KMS-11 (cell line): ENCODE measurements at regions not wholly inside any gene's neighbourhood (a gene's known extent, or its start where the extent isn't known, plus 50 kb on each side); places are given as distances from the start of the nearest gene placed in this dataset.

Source experiments
- H2AFZ ChIP-seq: fragments of 200-600 bp; sonication (generic); 2 replicates; pipeline ENCODE4 v1.6.1; 2016; ENCODE audit warnings: antibody characterized with exemption, mixed run types, low read depth
- H3K27ac ChIP-seq: fragments of 200-600 bp; sonication (generic); 2 replicates; pipeline ENCODE4 v1.6.1; 2016; ENCODE audit warnings: mild to moderate bottlenecking, mixed run types
- H3K27me3 ChIP-seq: fragments of 200-600 bp; sonication (generic); 2 replicates; pipeline ENCODE4 v1.6.1; 2017; ENCODE audit warnings: mild to moderate bottlenecking, low read depth, mixed run types, moderate library complexity; ENCODE audit not compliant: insufficient read depth
- H3K36me3 ChIP-seq: fragments of 200-600 bp; sonication (generic); 2 replicates; pipeline ENCODE4 v1.6.1; 2017; ENCODE audit warnings: mild to moderate bottlenecking, mixed run types; ENCODE audit not compliant: insufficient read depth
- H3K4me1 ChIP-seq: fragments of 200-600 bp; sonication (generic); 2 replicates; pipeline ENCODE4 v1.6.1; 2016; ENCODE audit warnings: mild to moderate bottlenecking, low read depth, mixed run types; ENCODE audit not compliant: poor library complexity, severe bottlenecking
- H3K4me2 ChIP-seq: fragments of 200-600 bp; sonication (generic); 2 replicates; pipeline ENCODE4 v1.7.0; 2016; ENCODE audit warnings: mild to moderate bottlenecking, mixed run types
- H3K4me3 ChIP-seq: fragments of 200-600 bp; sonication (generic); IDR thresholded peaks from 2 replicates; pipeline ENCODE4 v1.6.1; 2017; ENCODE audit warnings: low read depth, low read length, mixed read lengths; ENCODE audit not compliant: insufficient read depth
- H3K79me2 ChIP-seq: fragments of 200-600 bp; sonication (generic); 2 replicates; pipeline ENCODE4 v1.6.1; 2016; ENCODE audit warnings: low read depth, mixed run types; ENCODE audit not compliant: insufficient read depth
- H3K9ac ChIP-seq: fragments of 200-600 bp; sonication (generic); 2 replicates; pipeline ENCODE4 v1.6.1; 2016; ENCODE audit warnings: mild to moderate bottlenecking, mixed run types
- H4K20me1 ChIP-seq: fragments of 200-600 bp; sonication (generic); 2 replicates; pipeline ENCODE4 v1.6.1; 2016; ENCODE audit warnings: mild to moderate bottlenecking, mixed run types; ENCODE audit not compliant: insufficient read depth
- CTCF ChIP-seq: fragments of 200-600 bp; sonication (generic); conservative IDR thresholded peaks from 2 replicates; pipeline ENCODE4 v1.6.1; 2017; ENCODE audit warnings: low read depth, mild to moderate bottlenecking, antibody characterized with exemption, low read length, moderate library complexity, mixed read lengths

DNA sequence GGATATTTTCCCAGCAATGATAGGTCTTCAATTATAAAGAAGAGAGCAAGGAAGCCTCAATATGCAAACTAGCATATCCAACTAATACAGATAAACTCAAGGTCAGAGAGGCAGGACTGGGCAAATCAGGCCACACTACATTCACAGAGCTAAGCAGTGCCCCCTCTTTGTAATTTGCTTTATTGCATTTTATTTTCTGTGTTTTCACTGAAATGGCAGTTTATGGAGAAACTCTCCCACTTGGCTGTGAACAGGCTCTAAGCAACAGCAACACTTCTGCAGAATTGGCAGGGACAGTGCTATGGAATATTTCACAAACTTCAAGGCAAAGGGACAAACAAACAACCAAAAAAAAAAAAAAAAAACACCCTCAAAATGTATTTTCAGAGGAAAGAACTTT, 93.4 kb upstream of the SOD1 start:
- H3K79me2 ChIP-seq, result no peaks in the 10 kb centered on the region
- H3K9ac ChIP-seq, result no peak overlapping the region
- H3K4me2 ChIP-seq, result no peak overlapping the region
- H3K4me1 ChIP-seq, result peaks cover 15% of the 10 kb centered on the region
- H4K20me1 ChIP-seq, result no peaks in the 10 kb centered on the region
- H2AFZ ChIP-seq, result no peak overlapping the region
- H3K27ac ChIP-seq, result no peak overlapping the region
- no peaks in the 10 kb centered on the region for H3K27me3 ChIP-seq
- no peaks in the 10 kb centered on the region for H3K36me3 ChIP-seq
- H3K4me3 ChIP-seq, result no peak overlapping the region
- peak; percentile 39; the same call in 1 of the 2 replicates for TF ChIP-seq CTCF

GRCh38 chr21:31564439-31564838, 95.1 kb upstream of the SOD1 start:
- Histone ChIP-seq H3K27ac (no peak overlapping the region), H3K4me2 (no peak overlapping the region), H4K20me1 (no peaks in the 10 kb centered on the region), H3K36me3 (no peaks in the 10 kb centered on the region), H2AFZ (no peak overlapping the region), H3K4me1 (peaks cover 16% of the 10 kb centered on the region), H3K79me2 (no peaks in the 10 kb centered on the region), H3K9ac (no peak overlapping the region), H3K27me3 (no peaks in the 10 kb centered on the region), H3K4me3 (no peak overlapping the region)
- no peak for TF ChIP-seq CTCF

GRCh38 chr21:31560479-31560878, 99.0 kb upstream of the SOD1 start:
- Histone ChIP-seq H3K4me3 (no peak overlapping the region), H3K36me3 (no peaks in the 10 kb centered on the region), H3K4me1 (peaks cover 30% of the 10 kb centered on the region), H3K4me2 (peak overlapping the region; percentile 81; the same call in 1 of the 2 replicates), H3K27ac (no peak overlapping the region), H3K27me3 (peaks cover 13% of the 10 kb centered on the region), H3K9ac (no peak overlapping the region), H4K20me1 (no peaks in the 10 kb centered on the region), H2AFZ (no peak overlapping the region), H3K79me2 (no peaks in the 10 kb centered on the region)
- no peak for TF ChIP-seq CTCF

DNA sequence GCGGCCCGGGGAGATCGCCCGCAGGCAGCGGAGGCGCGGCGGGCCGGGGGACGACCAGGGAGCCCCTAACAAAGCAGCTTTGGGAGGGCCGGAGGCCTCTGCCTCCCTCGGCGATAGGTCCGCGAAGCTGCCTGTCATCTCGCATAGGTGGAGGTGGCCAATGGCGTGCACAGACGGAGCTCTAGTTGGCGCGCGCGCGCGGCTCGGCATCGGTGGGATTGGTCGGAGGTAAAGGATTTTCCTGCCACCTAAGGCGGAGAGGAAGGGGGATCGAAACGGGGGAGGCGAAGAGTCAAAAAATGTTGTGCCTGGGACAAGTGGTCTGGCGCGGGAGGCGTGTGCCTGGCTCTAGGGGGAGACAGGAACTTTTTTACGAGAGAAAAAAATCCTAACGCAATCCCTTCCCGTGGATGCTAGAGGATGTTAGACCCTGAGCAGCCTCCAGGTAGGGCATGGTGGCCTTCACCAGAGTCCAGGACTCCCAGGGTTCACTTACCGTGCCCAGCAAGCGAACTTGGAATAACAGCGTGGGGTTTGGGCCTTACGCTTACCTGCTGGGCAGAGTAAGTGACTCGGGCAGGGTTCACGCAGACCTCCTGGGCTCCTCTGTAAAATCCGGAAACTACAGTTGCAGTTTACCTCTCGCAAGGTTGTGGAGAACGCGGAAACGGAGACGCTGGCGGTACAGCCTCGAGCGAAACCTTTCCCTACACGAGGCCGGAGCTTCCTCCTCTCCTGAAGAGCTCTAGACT, 99.9 kb upstream of the SOD1 start:
- H3K4me3 ChIP-seq, result no peak overlapping the region
- H3K9ac ChIP-seq, result peak overlapping the region; percentile 76
- peaks cover 40% of the 10 kb centered on the region for H3K4me1 ChIP-seq
- H3K36me3 ChIP-seq, result no peaks in the 10 kb centered on the region
- peak overlapping the region; percentile 40; the same call in 1 of the 2 replicates for H3K27ac ChIP-seq
- no peaks in the 10 kb centered on the region for H3K79me2 ChIP-seq
- H4K20me1 ChIP-seq, result no peaks in the 10 kb centered on the region
- peaks cover 13% of the 10 kb centered on the region for H3K27me3 ChIP-seq
- H3K4me2 ChIP-seq, result peak overlapping the region; percentile 81
- peak overlapping the region; percentile 95 for H2AFZ ChIP-seq
- no peak for TF ChIP-seq CTCF
